ENCODE measurements at regions not wholly inside any gene's neighbourhood (a gene's known extent, or its start where the extent isn't known, plus 50 kb on each side); places are given as distances from the start of the nearest gene placed in this dataset.
"Not testable (repeated sequence)": the region's sequence is repeated elsewhere in the genome, so short reads cannot be mapped to it uniquely, and the experiment has no call there.

GRCh38 chr10:52500476-52500875, 186.4 kb downstream of the DKK1 start:
- TF ChIP-seq CTCF (IDR thresholded peaks at IDR 0.05), result no peak
- no peak for ATAC-seq (ENCODE audit: low FRiP score)
- DNase-seq (ENCODE audit: low spot score), result no peak

GRCh38 chr10:52502237-52502636, 188.2 kb downstream of the DKK1 start:
- no peak for TF ChIP-seq CTCF (IDR thresholded peaks at IDR 0.05)
- ATAC-seq (ENCODE audit: low FRiP score) (no peak), DNase-seq (ENCODE audit: low spot score) (no peak)

GRCh38 chr10:52505341-52505740, 191.3 kb downstream of the DKK1 start:
- ATAC-seq (ENCODE audit: low FRiP score); DNase-seq (ENCODE audit: low spot score): not testable (repeated sequence)

- ATAC-seq (ENCODE audit: low FRiP score), result no peak
- DNase-seq (ENCODE audit: low spot score), result no peak
- no peak for TF ChIP-seq CTCF (IDR thresholded peaks at IDR 0.05)
Observed at GRCh38 chr10:52514481-52514880, 200.4 kb downstream of the DKK1 start.

- no peak for TF ChIP-seq CTCF (IDR thresholded peaks at IDR 0.05)
- ATAC-seq (ENCODE audit: low FRiP score) (no peak), DNase-seq (ENCODE audit: low spot score) (no peak)
Observed at GRCh38 chr10:52517012-52517411, 202.9 kb downstream of the DKK1 start.

GRCh38 chr10:52523696-52524095, 209.6 kb downstream of the DKK1 start:
- DNase-seq (ENCODE audit: low spot score) (no peak), ATAC-seq (ENCODE audit: low FRiP score) (no peak)
- TF ChIP-seq CTCF (IDR thresholded peaks at IDR 0.05), result no peak

GRCh38 chr10:52525761-52526160, 211.7 kb downstream of the DKK1 start:
- ATAC-seq (ENCODE audit: low FRiP score), result peak; percentile 70
- TF ChIP-seq CTCF (IDR thresholded peaks at IDR 0.05), result no peak

GRCh38 chr10:52526251-52526823, 212.3 kb downstream of the DKK1 start:
- peak; percentile 41 for ATAC-seq (ENCODE audit: low FRiP score)
- no peak for DNase-seq (ENCODE audit: low spot score)
- TF ChIP-seq CTCF (IDR thresholded peaks at IDR 0.05), result no peak

More at GRCh38 chr10:52525761-52526160, 211.7 kb downstream of the DKK1 start:
- DNase-seq (ENCODE audit: low spot score), result no peak

Measured in omental fat pad (tissue), 3 donors.